Spleen (tissue), 11 donors: ENCODE measurements at regions not wholly inside any gene's neighbourhood (a gene's known extent, or its start where the extent isn't known, plus 50 kb on each side); places are given as distances from the start of the nearest gene placed in this dataset.

ENCODE experiments used
- DNase-seq: peaks from one replicate; pipeline ENCODE4 v3.0.0-alpha.2; 2020
- H3K27ac ChIP-seq, 8 donors: fragments of 200-600 bp; sonication (generic) in 7 of 8; 1 replicate in 4 of 8; 2 replicates in 4 of 8; pipeline versions ENCODE4 v1.5.0 to v1.8.0; 2016 to 2021; ENCODE audit warnings: inconsistent platforms in 4 of 8, mild to moderate bottlenecking in 4 of 8, moderate library complexity in 1 of 8
- H3K27me3 ChIP-seq, 7 donors: fragments of 200-600 bp; sonication (generic) in 6 of 7; replicated peaks in 1 of 7; 1 replicate in 4 of 7; 2 replicates in 3 of 7; pipeline versions ENCODE4 v1.5.0 to v1.8.0; 2016 to 2021; ENCODE audit warnings: inconsistent platforms in 3 of 7, mild to moderate bottlenecking in 1 of 7
- H3K36me3 ChIP-seq, 6 donors: fragments of 200-600 bp; sonication (generic) in 5 of 6; 1 replicate in 4 of 6; 2 replicates in 2 of 6; pipeline versions ENCODE4 v1.5.0 to v1.8.0; 2016 to 2021; ENCODE audit warnings: inconsistent platforms in 2 of 6
- H3K4me1 ChIP-seq, 6 donors: fragments of 200-600 bp; sonication (generic) in 5 of 6; 1 replicate in 3 of 6; 2 replicates in 3 of 6; pipeline versions ENCODE4 v1.5.0 to v1.8.0; 2016 to 2021; ENCODE audit warnings: inconsistent platforms in 3 of 6
- H3K4me3 ChIP-seq, 8 donors: fragments of 200-600 bp; sonication (generic) in 7 of 8; 1 replicate in 4 of 8; 2 replicates in 4 of 8; pipeline versions ENCODE4 v1.5.0 to v1.8.0; 2016 to 2021; ENCODE audit warnings: inconsistent platforms in 4 of 8, mild to moderate bottlenecking in 4 of 8, moderate library complexity in 2 of 8
- H3K9me3 ChIP-seq, 8 donors: fragments of 200-600 bp; sonication (generic) in 7 of 8; 1 replicate in 4 of 8; 2 replicates in 4 of 8; pipeline versions ENCODE4 v1.5.0 to v1.8.0; 2016 to 2021; ENCODE audit warnings: inconsistent platforms in 4 of 8
- CTCF ChIP-seq, 11 experiments: fragments of 200-600 bp in 7 of 11; fragments of 450-650 bp in 4 of 11; sonication (generic) in 4 of 11; IDR thresholded peaks in 8 of 11; conservative IDR thresholded peaks in 3 of 11; 1 replicate in 7 of 11; 2 replicates in 4 of 11; pipeline versions ENCODE4 v1.4.0 to v1.8.0; 2016 to 2021; ENCODE audit warnings: antibody characterized with exemption in 11 of 11, inconsistent platforms in 4 of 11, mild to moderate bottlenecking in 1 of 11
- POLR2A ChIP-seq, 3 donors: fragments of 450-650 bp; IDR thresholded peaks; one replicate each; pipeline ENCODE4 v1.5.1; 2017; ENCODE audit warnings: antibody characterized with exemption in 3 of 3, mild to moderate bottlenecking in 1 of 3
- POLR2AphosphoS5 ChIP-seq, 3 donors: sonication (generic); formaldehyde crosslinking; IDR thresholded peaks; one replicate each; pipeline ENCODE4 v1.5.1; 2017; ENCODE audit warnings: antibody characterized with exemption in 3 of 3
- WGBS, 5 donors: extraction: QIAGEN DNeasy Blood & Tissue Kit in 3 of 5; methylation state at CpG; one replicate each; pipeline versions ENCODE4 v1.1.5 to v1.1.7; 2013 to 2018; 5-methylcytosine and 5-hydroxymethylcytosine counted together
- intact Hi-C: fragments of 100-400 bp; cut with DNase I; formaldehyde crosslinking; loops from one replicate; pipeline ENCODE4 v1.15.0; 2023; ENCODE audit warnings: low total_unique reads
- donor health status: healthy with polysubstance abuse.
- donor health status: DM: no; HTN: no; CAD: no; lungs with moderate emphysema.
- donor health status: DM: no; HTN: no; CAD: no.
- donor health status: Bipolar disorder and iron deficiency.
- donor health status: healthy.
- donor health status: DM: no; HTN: no; CAD: no.
- donor health status: DM: yes; HTN: yes; CAD: no.

- no peak for DNase-seq
- no peak overlapping the region for H3K27ac ChIP-seq
- no peaks in the 10 kb centered on the region for H3K36me3 ChIP-seq
- TF ChIP-seq POLR2AphosphoS5 (IDR thresholded peaks at IDR 0.05) (no peak), POLR2A (IDR thresholded peaks at IDR 0.05) (no peak), CTCF (IDR thresholded peaks at IDR 0.05 in 8 of 11, conservative IDR thresholded peaks at IDR 0.05 in 3 of 11) (no peak)
- WGBS, 5 donors = 76 to 92% (median 78%) methylated on average over 5 of the region's 5 CpGs
- no peaks in the 10 kb centered on the region for H3K9me3 ChIP-seq
- H3K4me1 ChIP-seq = no peaks in the 10 kb centered on the region
- no peak overlapping the region for H3K4me3 ChIP-seq
- intact Hi-C loops = no loop called here
- no peaks in the 10 kb centered on the region for H3K27me3 ChIP-seq
Measured at GRCh38 chr7:132677918-132678317, 101.6 kb upstream of the PLXNA4 start.

GRCh38 chr7:132672200-132672990 lies 96.1 kb upstream of the PLXNA4 start:
- Histone ChIP-seq H3K4me1 (no peaks in the 10 kb centered on the region), H3K36me3 (no peaks in the 10 kb centered on the region), H3K9me3 (no peaks in the 10 kb centered on the region), H3K4me3 (no peak overlapping the region), H3K27ac (no peak overlapping the region), H3K27me3 (no peaks in the 10 kb centered on the region)
- no peak for TF ChIP-seq POLR2A (IDR thresholded peaks at IDR 0.05)
- TF ChIP-seq POLR2AphosphoS5 (IDR thresholded peaks at IDR 0.05) = no peak
- TF ChIP-seq CTCF (IDR thresholded peaks at IDR 0.05 in 8 of 11, conservative IDR thresholded peaks at IDR 0.05 in 3 of 11) = no peak
- intact Hi-C loops = no loop called here
- WGBS, 5 donors = 79 to 90% (median 86%) methylated on average over 9 of the region's 9 CpGs
- no peak for DNase-seq

GRCh38 chr7:132666774-132667172 lies 90.5 kb upstream of the PLXNA4 start:
- TF ChIP-seq POLR2AphosphoS5 (IDR thresholded peaks at IDR 0.05) = no peak
- no peak for TF ChIP-seq POLR2A (IDR thresholded peaks at IDR 0.05)
- no peak for TF ChIP-seq CTCF (IDR thresholded peaks at IDR 0.05 in 8 of 11, conservative IDR thresholded peaks at IDR 0.05 in 3 of 11)
- Histone ChIP-seq H3K36me3 (no peaks in the 10 kb centered on the region), H3K4me1 (peaks cover 0 to 8% (median 0%) of the 10 kb centered on the region in 6 donors), H3K4me3 (no peak overlapping the region), H3K27me3 (no peaks in the 10 kb centered on the region), H3K27ac (no peak overlapping the region), H3K9me3 (no peaks in the 10 kb centered on the region)
- DNase-seq = no peak
- 74 to 95% (median 77%) methylated on average over 2 of the region's 2 CpGs for WGBS, 5 donors
- intact Hi-C loops = no loop called here

- Histone ChIP-seq H3K4me3 (no peak overlapping the region), H3K9me3 (no peaks in the 10 kb centered on the region), H3K36me3 (no peaks in the 10 kb centered on the region), H3K27me3 (no peaks in the 10 kb centered on the region), H3K4me1 (peaks cover 0 to 8% (median 0%) of the 10 kb centered on the region in 6 donors), H3K27ac (no peak overlapping the region)
- intact Hi-C loops = no loop called here
- TF ChIP-seq CTCF (IDR thresholded peaks at IDR 0.05 in 8 of 11, conservative IDR thresholded peaks at IDR 0.05 in 3 of 11) (no peak), POLR2A (IDR thresholded peaks at IDR 0.05) (no peak), POLR2AphosphoS5 (IDR thresholded peaks at IDR 0.05) (no peak)
- WGBS, 5 donors = 41 to 62% (median 51%) methylated on average over 3 of the region's 3 CpGs
- no peak for DNase-seq
Measured at GRCh38 chr7:132666071-132666773, 90.0 kb upstream of the PLXNA4 start.
